SK-N-SH (cell line): ENCODE measurements at regions not wholly inside any gene's neighbourhood (a gene's known extent, or its start where the extent isn't known, plus 50 kb on each side); places are given as distances from the start of the nearest gene placed in this dataset.

Experiments used
- CTCF ChIA-PET: fragments of 300-600, 350-600 bp; formaldehyde crosslinking; extraction: SDS; loops from one replicate; lab custom pipeline; 2021; lab: Yijun Ruan, JAX
- POLR2A ChIA-PET: fragments of 350-600 bp; sonication (Branson Sonifier 250); formaldehyde crosslinking; extraction: SDS; loops from one replicate; lab custom pipeline; 2020; ENCODE audit warnings: antibody characterized with exemption, inconsistent platforms; lab: Yijun Ruan, JAX
- DNase-seq: peaks from one replicate; pipeline ENCODE4 v3.0.0; 2012
- H2AFZ ChIP-seq: fragments of 200-600 bp; sonication (generic); 2 replicates; pipeline ENCODE4 v1.8.1; 2016; ENCODE audit warnings: antibody characterized with exemption, mild to moderate bottlenecking, low read depth
- H3F3A ChIP-seq: fragments of 200-600 bp; sonication (generic); replicated peaks from 2 replicates; pipeline ENCODE3; 2016; ENCODE audit warnings: antibody characterized with exemption, mild to moderate bottlenecking; ENCODE audit not compliant: insufficient read depth
- H3K27ac ChIP-seq, 2 experiments: fragments of 200-500 bp in 1 of 2; fragments of 200-600 bp in 1 of 2; sonication (Bioruptor generic) in 1 of 2; sonication (generic), shearing (Covaris generic) in 1 of 2; 2 replicates each; pipeline versions ENCODE4 v1.5.1 to v1.6.1; 2014 to 2016; ENCODE audit warnings: low read depth in 2 of 2, inconsistent platforms in 1 of 2, low read length in 1 of 2, mild to moderate bottlenecking in 1 of 2, mixed read lengths in 1 of 2
- H3K27me3 ChIP-seq: fragments of 200-600 bp; sonication (generic), shearing (Covaris generic); 2 replicates; pipeline ENCODE4 v1.6.1; 2016; ENCODE audit warnings: mixed run types; ENCODE audit not compliant: insufficient read depth
- H3K36me3 ChIP-seq, 2 experiments: fragments of 200-500 bp in 1 of 2; fragments of 200-600 bp in 1 of 2; sonication (Bioruptor generic) in 1 of 2; sonication (generic) in 1 of 2; replicated peaks in 1 of 2; 2 replicates each; pipeline versions ENCODE3 to v1.5.1; 2014 to 2016; ENCODE audit warnings: low read length in 1 of 2, mild to moderate bottlenecking in 1 of 2; ENCODE audit not compliant: insufficient read depth in 2 of 2, control insufficient read depth in 1 of 2
- H3K4me1 ChIP-seq, 2 experiments: fragments of 200-500 bp in 1 of 2; fragments of 200-600 bp in 1 of 2; sonication (Bioruptor generic) in 1 of 2; sonication (generic), shearing (Covaris generic) in 1 of 2; 2 replicates each; pipeline versions ENCODE4 v1.5.1 to v1.6.1; 2014 to 2016; ENCODE audit warnings: low read depth in 1 of 2, low read length in 1 of 2, mixed run types in 1 of 2; ENCODE audit not compliant: insufficient read depth in 2 of 2, control insufficient read depth in 1 of 2
- H3K4me2 ChIP-seq: fragments of 200-600 bp; sonication (generic), shearing (Covaris generic); 2 replicates; pipeline ENCODE4 v1.6.1; 2017; ENCODE audit warnings: mixed run types
- H3K4me3 ChIP-seq, 2 experiments: fragments of 200-500 bp in 1 of 2; fragments of 200-600 bp in 1 of 2; sonication (Bioruptor generic) in 1 of 2; sonication (generic), shearing (Covaris generic) in 1 of 2; 2 replicates each; pipeline versions ENCODE4 v1.5.1 to v1.8.1; 2014 to 2016; ENCODE audit warnings: low read depth in 2 of 2, inconsistent platforms in 1 of 2, low read length in 1 of 2, mild to moderate bottlenecking in 1 of 2, mixed read lengths in 1 of 2, moderate library complexity in 1 of 2
- H3K79me2 ChIP-seq: fragments of 200-600 bp; sonication (generic); 2 replicates; pipeline ENCODE4 v1.8.1; 2017; ENCODE audit warnings: mild to moderate bottlenecking; ENCODE audit not compliant: insufficient read depth
- H3K9ac ChIP-seq: fragments of 200-600 bp; sonication (generic); 2 replicates; pipeline ENCODE4 v1.6.1; 2017; ENCODE audit warnings: mixed run types
- H3K9me2 ChIP-seq: fragments of 200-600 bp; sonication (generic); 2 replicates; pipeline ENCODE4 v1.6.1; 2017; ENCODE audit warnings: mixed run types
- H3K9me3 ChIP-seq: fragments of 200-600 bp; sonication (generic); 2 replicates; pipeline ENCODE4 v1.6.1; 2017; ENCODE audit warnings: mixed run types, mild to moderate bottlenecking, moderate library complexity
- H4K20me1 ChIP-seq: fragments of 200-600 bp; sonication (generic); 2 replicates; pipeline ENCODE4 v1.6.1; 2017; ENCODE audit warnings: mild to moderate bottlenecking, mixed run types; ENCODE audit not compliant: insufficient read depth
- ELF1 ChIP-seq: IDR thresholded peaks from 2 replicates; pipeline ENCODE4 v1.4.0; 2012
- FOSL2 ChIP-seq: IDR thresholded peaks from 2 replicates; pipeline ENCODE4 v1.4.0; 2012; ENCODE audit warnings: low read depth, mild to moderate bottlenecking, moderate library complexity, borderline replicate concordance
- FOXJ3 ChIP-seq: sonication (generic); formaldehyde crosslinking; IDR thresholded peaks from 2 replicates; pipeline ENCODE4 v1.5.1; 2020; ENCODE audit warnings: mild to moderate bottlenecking, missing genetic modification reagents
- FOXM1 ChIP-seq: IDR thresholded peaks from 2 replicates; pipeline ENCODE4 v1.4.0; 2012; ENCODE audit warnings: low read depth, mild to moderate bottlenecking
- GABPA ChIP-seq: IDR thresholded peaks from 2 replicates; pipeline ENCODE4 v1.4.0; 2012; ENCODE audit warnings: low read depth, mild to moderate bottlenecking
- IRF3 ChIP-seq: fragments of 150-350 bp; IDR thresholded peaks from 2 replicates; pipeline ENCODE4 v1.6.1; 2016; ENCODE audit warnings: mild to moderate bottlenecking, low read depth, low read length
- JUND ChIP-seq: IDR thresholded peaks from 2 replicates; pipeline ENCODE4 v1.4.0; 2012
- MAX ChIP-seq: IDR thresholded peaks from 2 replicates; pipeline ENCODE4 v1.4.0; 2012; ENCODE audit warnings: low read depth
- MEF2A ChIP-seq: IDR thresholded peaks from 2 replicates; pipeline ENCODE4 v1.4.0; 2012; ENCODE audit warnings: low read depth, borderline replicate concordance
- NRF1 ChIP-seq: IDR thresholded peaks from 2 replicates; pipeline ENCODE4 v1.6.1; 2012; ENCODE audit warnings: low read depth, mild to moderate bottlenecking, low read length
- PBX3 ChIP-seq: IDR thresholded peaks from 2 replicates; pipeline ENCODE4; 2012
- POLR2AphosphoS5 ChIP-seq: IDR thresholded peaks from 2 replicates; pipeline ENCODE4 v1.6.1; 2012; ENCODE audit warnings: low read depth, low read length
- RCOR1 ChIP-seq: fragments of 150-350 bp; IDR thresholded peaks from 2 replicates; pipeline ENCODE4 v1.6.1; 2017; ENCODE audit warnings: antibody characterized with exemption, low read length
- REST ChIP-seq: IDR thresholded peaks from 2 replicates; pipeline ENCODE4 v1.6.1; 2012; ENCODE audit warnings: mild to moderate bottlenecking, low read depth, low read length, moderate library complexity
- SIN3A ChIP-seq: IDR thresholded peaks from 2 replicates; pipeline ENCODE4 v1.6.1; 2012; ENCODE audit warnings: low read depth, mild to moderate bottlenecking, low read length, moderate library complexity, borderline replicate concordance
- SMC3 ChIP-seq: IDR thresholded peaks from 2 replicates; pipeline ENCODE4 v1.6.1; 2012; ENCODE audit warnings: low read depth, low read length, improper control_type of control experiment
- TAF1 ChIP-seq: IDR thresholded peaks from 2 replicates; pipeline ENCODE4 v1.6.1; 2012; ENCODE audit warnings: low read depth, mild to moderate bottlenecking, low read length, moderate library complexity, borderline replicate concordance
- TCF12 ChIP-seq: IDR thresholded peaks from 2 replicates; pipeline ENCODE4 v1.4.0; 2012
- TEAD4 ChIP-seq: IDR thresholded peaks from 2 replicates; pipeline ENCODE4 v1.4.0; 2012; ENCODE audit warnings: mild to moderate bottlenecking, borderline replicate concordance; ENCODE audit not compliant: insufficient read depth
- WGBS: methylation state at CpG from one replicate; pipeline ENCODE4 v1.1.6; 2017; ENCODE audit warnings: low lambda C conversion rate; 5-methylcytosine and 5-hydroxymethylcytosine counted together

GRCh38 chr14:105878125-105878524 is 351.7 kb downstream of the TMEM121 start:
- no peaks in the 10 kb centered on the region for H3K79me2 ChIP-seq
- 61% methylated on average over 6 of the region's 12 CpGs for WGBS
- H3K9me3 ChIP-seq = no peaks in the 10 kb centered on the region
- peak overlapping the region in 1 of 2 experiments; percentile 22; a peak in 1 of 4 replicates for H3K27ac ChIP-seq
- H3K4me3 ChIP-seq = no peak overlapping the region
- H3K9ac ChIP-seq = no peak overlapping the region
- DNase-seq = no peak
- no peaks in the 10 kb centered on the region for H4K20me1 ChIP-seq
- TF ChIP-seq TCF12 = no peak
- TF ChIP-seq MEF2A = no peak
- no peak for TF ChIP-seq NRF1
- TF ChIP-seq TAF1 = no peak
- no peak for TF ChIP-seq REST
- TF ChIP-seq IRF3 = no peak
- TF ChIP-seq ELF1 = no peak
- TF ChIP-seq PBX3 = no peak
- TF ChIP-seq FOXJ3 = no peak
- TF ChIP-seq GABPA = no peak
- TF ChIP-seq RCOR1 = no peak
- no peak for TF ChIP-seq FOSL2
- H3K9me2 ChIP-seq = no peaks in the 10 kb centered on the region
- no peaks in the 10 kb centered on the region for H3K36me3 ChIP-seq
- ChIA-PET CTCF (no interaction called here), POLR2A (no interaction called here)
- H3F3A ChIP-seq = no peaks in the 10 kb centered on the region
- H2AFZ ChIP-seq = no peak overlapping the region
- H3K4me2 ChIP-seq = no peak overlapping the region
- no peaks in the 10 kb centered on the region for H3K27me3 ChIP-seq
- peaks cover 0 to 32% of the 10 kb centered on the region in 2 experiments; a peak in 1 of 4 replicates for H3K4me1 ChIP-seq

- POLR2A ChIA-PET = no interaction called here
- 59% methylated on average over 12 of the region's 13 CpGs for WGBS
- no peak overlapping the region for H3K9ac ChIP-seq
- H3K4me3 ChIP-seq = no peak overlapping the region
- H2AFZ ChIP-seq = no peak overlapping the region
- no peaks in the 10 kb centered on the region for H4K20me1 ChIP-seq
- H3K27me3 ChIP-seq = no peaks in the 10 kb centered on the region
- H3K4me1 ChIP-seq = peaks cover 0 to 36% of the 10 kb centered on the region in 2 experiments; a peak in 1 of 4 replicates
- H3K9me3 ChIP-seq = no peaks in the 10 kb centered on the region
- no peaks in the 10 kb centered on the region for H3K9me2 ChIP-seq
- DNase-seq = no peak
- H3K4me2 ChIP-seq = no peak overlapping the region
- H3K27ac ChIP-seq = no peak overlapping the region; a peak in 1 of 4 replicates
- no peaks in the 10 kb centered on the region for H3K79me2 ChIP-seq
- no peaks in the 10 kb centered on the region for H3K36me3 ChIP-seq
- CTCF ChIA-PET = no interaction called here
- no peaks in the 10 kb centered on the region for H3F3A ChIP-seq
- TF ChIP-seq JUND (no peak), SMC3 (no peak), TAF1 (no peak), TEAD4 (no peak), FOSL2 (no peak), REST (no peak), MAX (no peak), PBX3 (no peak), FOXJ3 (no peak), SIN3A (no peak), POLR2AphosphoS5 (no peak), FOXM1 (no peak)
Observed at GRCh38 chr14:105878554-105878953, 352.2 kb downstream of the TMEM121 start.
